ENCODE measurements at regions not wholly inside any gene's neighbourhood (a gene's known extent, or its start where the extent isn't known, plus 50 kb on each side); places are given as distances from the start of the nearest gene placed in this dataset.

- TF ChIP-seq MAZ (IDR thresholded peaks at IDR 0.05; ENCODE audit: borderline replicate concordance, low read depth, low read length) (no peak), NR3C1 (IDR thresholded peaks at IDR 0.05) (no peak), MAX (IDR thresholded peaks at IDR 0.05) (no peak), USF2 (IDR thresholded peaks at IDR 0.05) (no peak), HMGXB4 (CRISPR knock-in tag; IDR thresholded peaks at IDR 0.05; ENCODE audit: borderline replicate concordance) (no peak), CTCF (IDR thresholded peaks at IDR 0.05) (no peak), CBX2 (IDR thresholded peaks at IDR 0.05; ENCODE audit: borderline replicate concordance, low read depth) (no peak), JUNB (IDR thresholded peaks at IDR 0.05) (no peak), SREBF2 (IDR thresholded peaks at IDR 0.05) (no peak), RAD21 (conservative IDR thresholded peaks at IDR 0.05 in 1 of 2, IDR thresholded peaks at IDR 0.05 in 1 of 2) (no peak)
Observed at GRCh38 chr1:222967466-222968240, 152.8 kb downstream of the DISP1 start.
